HG02973 (cell line): ENCODE measurements at regions not wholly inside any gene's neighbourhood (a gene's known extent, or its start where the extent isn't known, plus 50 kb on each side); places are given as distances from the start of the nearest gene placed in this dataset.
"Not testable (repeated sequence)": the region's sequence is repeated elsewhere in the genome, so short reads cannot be mapped to it uniquely, and the experiment has no call there.

ENCODE experiments used
- ATAC-seq: cut with Tn5 transposase; IDR thresholded peaks from one replicate; pipeline ENCODE4 v1.9.1; 2021; ENCODE audit warnings: moderate library complexity; ENCODE audit not compliant: unreplicated experiment

DNA sequence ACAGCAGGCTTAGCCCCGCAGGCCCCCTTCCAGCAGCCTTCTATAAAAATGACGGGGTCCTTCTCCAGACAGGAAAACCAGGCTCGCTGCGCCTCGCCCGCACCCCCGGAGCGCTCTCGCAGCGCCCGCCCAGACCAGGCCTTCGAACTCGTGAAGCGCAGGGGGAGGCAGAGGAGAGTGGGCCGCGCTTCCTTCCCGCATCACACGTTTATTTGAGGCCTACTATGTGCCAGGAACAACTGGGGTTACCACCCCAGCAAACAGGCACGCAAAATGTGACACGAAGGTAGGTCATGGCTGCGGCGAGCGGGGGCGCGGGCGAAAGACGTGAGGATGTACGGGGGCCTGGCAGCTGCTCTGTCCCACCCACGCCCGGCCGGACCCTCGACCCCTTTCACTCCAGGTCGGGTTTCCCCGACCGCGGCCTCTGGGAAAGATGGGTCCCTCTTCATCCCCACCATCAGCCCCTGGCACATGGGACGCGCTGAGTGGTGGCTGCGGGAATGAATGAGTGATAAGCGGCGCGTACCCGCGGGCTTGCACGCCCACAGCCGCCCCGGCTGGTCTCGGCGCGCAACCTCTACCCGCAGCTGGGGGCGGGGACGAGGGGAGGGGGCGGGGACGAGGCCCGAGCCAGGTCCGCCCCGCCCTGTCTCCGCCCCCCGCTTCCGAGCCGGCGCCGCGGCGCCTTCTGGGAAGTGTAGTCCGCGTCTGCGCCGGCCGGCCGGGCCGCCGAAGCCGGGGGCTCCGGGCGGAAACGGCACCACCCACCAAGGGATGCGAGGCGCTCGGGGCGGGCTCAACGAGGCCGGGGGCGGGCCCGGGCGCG, 59.1 kb downstream of the ZNF467 start:
- peak; percentile 89 for ATAC-seq

DNA sequence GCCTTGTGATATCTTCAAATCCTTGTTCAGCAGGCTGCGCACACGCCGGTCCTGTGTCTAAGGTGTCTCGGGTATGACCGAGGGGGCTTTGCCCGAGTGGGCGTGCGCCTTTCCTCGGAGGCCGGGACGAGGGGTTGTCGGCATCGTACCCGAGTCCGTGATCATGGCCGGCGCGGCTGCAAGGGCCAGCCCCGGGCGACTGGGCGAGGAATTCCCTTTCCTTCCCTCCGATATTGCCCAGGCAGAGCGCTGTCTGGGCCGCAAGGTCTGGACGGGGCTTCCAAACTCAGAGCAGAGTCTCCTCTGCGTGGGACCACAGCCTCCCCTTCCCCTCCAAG, 59.7 kb downstream of the ZNF467 start:
- no peak for ATAC-seq

- no peak for ATAC-seq
These were observed 60.2 kb downstream of the ZNF467 start for GRCh38 chr7:149713061-149713730.

GRCh38 chr7:149708026-149708425, 65.4 kb downstream of the ZNF467 start:
- ATAC-seq: no peak

- ATAC-seq: no peak
These were observed 65.9 kb downstream of the ZNF467 start for GRCh38 chr7:149707448-149707886.

GRCh38 chr7:149706398-149706797, 67.0 kb downstream of the ZNF467 start:
- ATAC-seq: no peak

DNA sequence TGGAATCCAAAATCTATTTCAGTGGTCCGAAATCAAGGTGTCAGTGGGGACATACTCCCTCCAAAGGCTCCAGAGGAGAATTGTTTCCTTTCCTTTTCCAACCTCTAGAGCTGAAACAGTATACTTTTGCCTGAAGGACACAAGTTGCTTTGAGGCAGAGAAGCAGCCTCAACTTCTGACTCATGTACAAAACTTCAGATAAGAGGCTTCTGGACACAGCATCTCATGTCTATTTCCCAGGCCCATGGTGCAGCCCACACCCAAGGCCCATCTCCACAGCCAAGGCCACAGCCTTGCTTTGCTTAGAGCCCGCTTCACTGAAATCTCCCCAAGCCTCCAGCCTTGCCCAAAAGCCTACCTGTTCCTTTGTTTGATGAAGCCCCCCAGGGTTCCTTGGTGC, 68.9 kb downstream of the ZNF467 start:
- no peak for ATAC-seq

- no peak for ATAC-seq
These were observed 70.2 kb downstream of the ZNF467 start for GRCh38 chr7:149703044-149703650.

DNA sequence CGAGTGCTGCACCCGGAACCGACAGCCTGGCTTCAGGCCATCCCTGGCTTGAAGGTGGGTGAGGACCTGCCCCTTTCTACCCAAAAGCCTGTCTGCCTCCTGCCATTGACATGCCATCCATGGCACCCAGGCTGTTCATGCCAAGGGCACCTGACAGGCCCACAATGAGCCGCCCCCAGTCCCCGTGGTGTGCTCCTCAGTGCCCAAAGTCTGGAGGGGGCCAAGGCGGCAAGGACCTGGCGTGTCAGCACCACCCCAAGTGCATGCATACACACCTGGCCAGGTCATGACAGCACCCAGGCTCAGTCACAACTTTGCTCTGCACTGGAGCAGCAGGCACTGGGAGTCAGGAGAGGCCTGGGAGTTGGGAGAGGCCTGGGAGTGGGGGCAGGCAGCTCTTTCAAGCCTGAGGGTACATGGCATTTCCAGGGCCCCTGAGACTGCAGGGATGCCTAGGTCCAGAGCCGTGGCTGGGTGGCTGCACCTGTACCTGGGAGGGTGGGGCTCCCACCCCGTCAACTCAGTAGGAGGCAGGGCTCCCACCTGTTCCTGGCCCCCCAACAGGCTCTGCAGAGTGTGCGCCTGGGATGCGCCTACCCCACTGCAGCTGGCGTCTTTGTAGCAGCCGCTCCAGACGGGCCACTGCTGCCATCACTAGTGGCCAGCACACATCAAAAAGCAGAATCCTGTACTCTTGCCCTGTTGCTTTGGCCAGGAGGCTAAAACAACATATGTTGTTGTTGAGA, 71.7 kb downstream of the ZNF467 start:
- no peak for ATAC-seq

DNA sequence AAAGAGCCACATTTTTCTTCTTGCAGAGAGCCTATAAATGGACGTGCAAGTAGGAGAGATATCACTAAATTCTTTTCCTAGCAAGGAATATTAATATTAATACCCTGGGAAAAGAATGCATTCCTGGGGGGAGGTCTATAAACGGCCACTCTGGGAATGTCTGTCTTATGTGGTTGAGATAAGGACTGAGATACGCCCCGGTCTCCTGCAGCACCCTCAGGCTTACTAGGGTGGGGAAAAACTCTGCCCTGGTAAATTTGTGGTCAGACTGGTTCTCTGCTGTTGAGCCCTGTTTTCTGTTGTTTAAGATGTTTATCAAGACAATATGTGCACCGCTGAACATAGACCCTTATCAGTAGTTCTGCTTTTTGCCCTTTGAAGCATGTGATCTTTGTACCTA, 75.6 kb downstream of the ZNF467 start:
- ATAC-seq: not testable (repeated sequence)

DNA sequence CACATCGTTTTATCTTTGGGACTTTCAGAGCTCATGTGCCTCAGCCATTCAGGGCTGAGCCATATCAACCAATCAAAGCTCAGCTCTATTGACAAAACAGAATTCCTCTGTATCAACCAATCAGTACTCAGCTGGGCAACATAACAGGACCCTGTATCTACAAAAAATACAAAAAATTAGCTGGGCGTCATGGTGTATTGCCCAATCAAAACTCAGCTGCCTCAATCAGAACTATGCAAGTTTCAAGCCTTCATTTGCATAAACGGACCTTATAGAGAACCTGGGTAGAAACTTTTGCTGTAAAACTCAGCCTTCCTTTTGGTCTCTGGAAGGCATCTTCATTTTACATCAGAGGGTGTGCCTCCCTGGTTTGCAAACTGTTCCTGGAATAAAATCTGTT, 77.1 kb downstream of the ZNF467 start:
- ATAC-seq: no peak

GRCh38 chr7:149692557-149692982, 80.8 kb downstream of the ZNF467 start:
- ATAC-seq: no peak

GRCh38 chr7:149692056-149692455, 81.3 kb downstream of the ZNF467 start:
- ATAC-seq: no peak

DNA sequence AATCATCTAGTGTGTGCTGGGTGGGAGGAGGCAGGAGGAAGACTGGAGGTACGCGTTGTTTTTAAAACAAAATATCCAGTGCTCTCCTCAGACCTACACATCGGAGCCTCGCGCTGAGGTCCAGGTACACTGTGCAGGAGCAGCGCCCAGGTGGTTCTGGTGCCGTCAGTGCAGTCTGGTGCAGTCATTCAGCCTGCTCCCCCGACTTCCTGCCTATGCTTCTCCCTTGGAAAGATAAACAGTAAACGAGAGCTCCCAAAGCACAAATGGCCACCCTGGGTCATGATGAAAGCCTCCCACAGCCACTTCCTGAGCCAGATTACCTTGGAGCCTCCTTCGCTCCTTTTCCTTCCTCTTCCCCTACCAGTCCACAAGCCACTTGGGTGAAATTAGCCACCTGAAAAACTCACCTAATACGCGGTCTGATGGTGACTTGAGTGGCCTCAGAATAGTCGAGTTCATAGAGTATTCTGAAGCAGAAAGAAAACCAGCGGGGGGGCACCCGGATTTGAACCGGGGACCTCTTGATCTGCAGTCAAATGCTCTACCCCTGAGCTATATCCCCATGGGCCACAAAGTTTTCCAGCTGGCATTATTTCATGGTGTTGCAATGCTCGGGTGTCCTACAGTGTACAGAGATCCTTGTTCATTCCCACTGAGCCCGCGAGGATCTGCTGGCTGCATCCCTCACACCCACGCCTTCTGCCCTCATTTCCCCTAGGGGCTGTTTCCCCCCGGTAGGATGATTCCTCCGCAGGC, 82.5 kb downstream of the ZNF467 start:
- ATAC-seq: no peak

- no peak for ATAC-seq
These were observed 84.1 kb downstream of the ZNF467 start for GRCh38 chr7:149689291-149689721.

- no peak for ATAC-seq
These were observed 84.6 kb downstream of the ZNF467 start for GRCh38 chr7:149688836-149689235.

DNA sequence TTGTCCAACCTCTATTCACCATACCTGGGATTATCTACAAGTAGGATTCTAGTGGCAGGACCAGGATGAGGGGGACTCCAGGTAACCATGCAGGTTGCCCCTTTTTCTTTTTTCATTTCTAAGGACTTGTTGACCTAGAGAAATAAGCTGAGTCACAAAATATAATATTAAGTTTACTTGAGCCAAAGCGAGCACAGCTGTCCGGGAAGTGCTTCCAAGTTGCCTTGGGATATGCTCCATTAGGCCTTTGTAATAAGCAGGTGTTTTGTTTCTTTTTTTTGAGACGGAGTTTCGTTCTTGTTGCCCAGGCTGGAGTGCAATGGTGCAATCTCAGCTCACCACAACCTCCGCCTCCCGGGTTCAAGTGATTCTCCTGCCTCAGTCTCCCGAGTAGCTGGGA, 85.6 kb downstream of the ZNF467 start:
- ATAC-seq: not testable (repeated sequence)

GRCh38 chr7:149686449-149686848, 86.9 kb downstream of the ZNF467 start:
- ATAC-seq: no peak

DNA sequence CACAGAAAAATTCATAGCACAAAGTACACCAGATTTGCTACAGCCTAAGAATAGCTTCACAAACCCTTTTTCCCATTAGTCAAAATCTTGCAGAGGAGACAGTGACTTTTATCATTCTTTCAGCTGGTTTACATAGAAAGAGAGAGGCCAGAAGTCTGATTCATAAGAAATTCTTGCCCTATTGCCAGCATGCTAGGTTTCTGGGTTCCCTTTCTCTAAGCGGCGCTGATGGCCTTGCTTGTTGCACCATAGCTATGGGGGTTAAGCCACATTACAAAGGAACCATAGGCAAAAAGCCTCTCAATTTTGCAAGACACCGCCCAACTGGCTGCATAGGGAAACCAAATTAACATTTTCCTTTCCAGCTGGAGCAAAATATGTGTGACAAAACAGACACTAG, 87.4 kb downstream of the ZNF467 start:
- ATAC-seq: no peak

- ATAC-seq: no peak
These were observed 87.9 kb downstream of the ZNF467 start for GRCh38 chr7:149685455-149685854.

- ATAC-seq: no peak
These were observed 89.5 kb downstream of the ZNF467 start for GRCh38 chr7:149683898-149684297.
